Uterus (tissue), 3 donors: ENCODE measurements at regions not wholly inside any gene's neighbourhood (a gene's known extent, or its start where the extent isn't known, plus 50 kb on each side); places are given as distances from the start of the nearest gene placed in this dataset.
"Not testable (repeated sequence)": the region's sequence is repeated elsewhere in the genome, so short reads cannot be mapped to it uniquely, and the experiment has no call there.

ENCODE experiments used
- DNase-seq, 2 donors: peaks; one replicate each; pipeline ENCODE4 v3.0.0-alpha.2; 2019 to 2020
- H3K27ac ChIP-seq, 2 donors: fragments of 200-600 bp; sonication (generic); 1 replicate in 1 of 2; 2 replicates in 1 of 2; pipeline ENCODE4 v1.5.1; 2016 to 2018
- H3K27me3 ChIP-seq, 2 donors: fragments of 200-600 bp; sonication (generic); one replicate each; pipeline ENCODE4 v1.5.1; 2018 to 2019; ENCODE audit warnings: control low read depth in 1 of 2
- H3K36me3 ChIP-seq, 2 donors: fragments of 200-600 bp; sonication (generic); one replicate each; pipeline ENCODE4 v1.5.1; 2019; ENCODE audit warnings: control low read depth in 1 of 2
- H3K4me1 ChIP-seq, 2 donors: fragments of 200-600 bp; sonication (generic); one replicate each; pipeline ENCODE4 v1.5.1; 2018 to 2019; ENCODE audit warnings: control low read depth in 1 of 2
- H3K4me3 ChIP-seq, 2 donors: fragments of 200-600 bp; sonication (generic); 1 replicate in 1 of 2; 2 replicates in 1 of 2; pipeline ENCODE4 v1.5.1; 2018 to 2019; ENCODE audit warnings: mild to moderate bottlenecking in 1 of 2
- H3K9me3 ChIP-seq, 2 donors: fragments of 200-600 bp; sonication (generic); one replicate each; pipeline ENCODE4 v1.5.1; 2019; ENCODE audit warnings: control low read depth in 1 of 2
- POLR2A ChIP-seq, 2 donors: fragments of 450-650 bp; IDR thresholded peaks; one replicate each; pipeline ENCODE4 v1.6.1; 2016; ENCODE audit warnings: antibody characterized with exemption in 2 of 2, mild to moderate bottlenecking in 1 of 2, moderate library complexity in 1 of 2
- intact Hi-C: fragments of 100-400 bp; cut with DNase I; formaldehyde crosslinking; loops from one replicate; pipeline ENCODE4 v1.15.1; 2023; ENCODE audit warnings: low total_unique reads
- TF ChIP-seq, protein P1 (sequence below), 4 experiments: fragments of 200-600 bp in 2 of 4; fragments of 450-650 bp in 2 of 4; sonication (generic) in 2 of 4; IDR thresholded peaks; one replicate each; pipeline ENCODE4 v1.5.1; 2016 to 2019; ENCODE audit warnings: antibody characterized with exemption in 4 of 4, mild to moderate bottlenecking in 2 of 4, moderate library complexity in 1 of 4
- donor health status: DM: yes; HTN: yes; CAD: no.

DNA sequence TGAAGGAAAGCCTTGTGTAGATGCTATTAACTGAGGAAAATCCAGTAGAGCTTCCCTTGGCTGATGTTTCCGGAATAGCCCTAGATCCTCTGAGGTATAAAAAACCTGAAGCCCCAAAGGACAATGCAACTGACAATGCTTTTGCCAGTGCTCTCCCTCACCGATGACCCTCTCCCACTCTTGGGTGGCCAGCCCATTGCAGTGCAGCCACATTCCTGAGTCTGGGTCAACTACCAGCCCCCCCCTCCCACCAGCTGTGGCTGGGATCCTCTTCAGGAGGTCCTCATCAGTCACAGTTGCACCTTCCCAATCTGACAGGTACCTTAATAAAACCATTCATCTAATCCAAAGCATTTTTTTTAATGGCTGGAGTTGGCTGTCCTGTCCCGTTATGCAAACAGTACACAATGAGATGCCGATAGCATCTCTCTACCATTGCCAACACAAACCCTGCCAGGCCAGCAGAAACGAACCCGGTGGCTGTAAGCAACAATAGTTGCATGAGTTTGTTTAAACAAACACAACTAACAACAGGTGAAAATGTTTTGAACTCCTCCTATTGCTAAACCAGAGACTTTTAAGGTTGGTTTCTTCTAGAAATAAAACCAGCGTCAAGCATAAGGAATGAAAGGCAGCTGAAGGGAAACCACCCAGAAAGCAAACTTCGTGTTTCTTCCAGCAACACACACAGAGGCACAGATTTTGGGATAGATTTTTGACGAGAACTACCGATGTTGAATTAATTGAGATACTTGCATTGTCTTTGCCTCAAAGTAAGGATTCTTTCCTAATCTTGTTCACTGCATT is 128.3 kb upstream of the ARHGEF3 start:
- Histone ChIP-seq H3K36me3 (no peaks in the 10 kb centered on the region), H3K27me3 (no peaks in the 10 kb centered on the region), H3K9me3 (no peaks in the 10 kb centered on the region), H3K4me1 (peaks cover 3 to 35% of the 10 kb centered on the region in 2 donors), H3K4me3 (no peak overlapping the region), H3K27ac (peak overlapping the region; percentile 60 to 83)
- intact Hi-C loops, result no loop called here
- DNase-seq, result no peak
- TF ChIP-seq, protein P1, sequence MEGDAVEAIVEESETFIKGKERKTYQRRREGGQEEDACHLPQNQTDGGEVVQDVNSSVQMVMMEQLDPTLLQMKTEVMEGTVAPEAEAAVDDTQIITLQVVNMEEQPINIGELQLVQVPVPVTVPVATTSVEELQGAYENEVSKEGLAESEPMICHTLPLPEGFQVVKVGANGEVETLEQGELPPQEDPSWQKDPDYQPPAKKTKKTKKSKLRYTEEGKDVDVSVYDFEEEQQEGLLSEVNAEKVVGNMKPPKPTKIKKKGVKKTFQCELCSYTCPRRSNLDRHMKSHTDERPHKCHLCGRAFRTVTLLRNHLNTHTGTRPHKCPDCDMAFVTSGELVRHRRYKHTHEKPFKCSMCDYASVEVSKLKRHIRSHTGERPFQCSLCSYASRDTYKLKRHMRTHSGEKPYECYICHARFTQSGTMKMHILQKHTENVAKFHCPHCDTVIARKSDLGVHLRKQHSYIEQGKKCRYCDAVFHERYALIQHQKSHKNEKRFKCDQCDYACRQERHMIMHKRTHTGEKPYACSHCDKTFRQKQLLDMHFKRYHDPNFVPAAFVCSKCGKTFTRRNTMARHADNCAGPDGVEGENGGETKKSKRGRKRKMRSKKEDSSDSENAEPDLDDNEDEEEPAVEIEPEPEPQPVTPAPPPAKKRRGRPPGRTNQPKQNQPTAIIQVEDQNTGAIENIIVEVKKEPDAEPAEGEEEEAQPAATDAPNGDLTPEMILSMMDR (IDR thresholded peaks at IDR 0.05), result no peak
- TF ChIP-seq POLR2A (IDR thresholded peaks at IDR 0.05), result no peak

DNA sequence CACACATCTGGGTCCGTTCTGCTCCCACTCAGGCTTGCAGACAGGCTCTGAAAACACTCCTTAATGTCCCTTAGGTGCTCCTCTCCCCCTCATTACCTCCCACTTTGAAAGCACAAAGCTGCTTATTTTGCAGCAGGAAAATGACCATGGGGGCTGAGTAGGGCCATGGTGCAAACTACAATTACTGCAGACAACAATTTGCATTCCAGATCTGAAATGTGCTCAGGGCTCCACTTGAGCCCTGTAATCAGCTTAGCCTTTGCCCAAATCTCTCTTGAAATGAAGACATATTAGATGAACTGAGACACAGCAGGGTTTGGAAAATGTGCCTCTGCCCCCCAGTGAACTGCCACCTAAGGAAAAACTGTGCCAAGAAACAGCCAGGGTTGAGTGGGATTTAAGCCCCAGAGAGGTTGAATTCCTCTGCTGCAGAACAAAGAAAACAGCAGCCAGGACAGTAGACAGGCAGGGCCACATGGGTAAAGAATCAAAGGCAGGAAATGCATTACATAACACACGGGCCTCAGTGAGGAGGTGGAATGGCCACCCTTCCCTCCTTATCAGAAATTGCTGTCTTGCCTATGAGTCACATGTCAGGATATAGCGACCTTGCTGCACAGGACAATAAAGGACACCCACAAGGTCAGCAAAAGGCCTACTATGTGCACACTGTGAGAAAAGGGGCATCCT is 126.8 kb upstream of the ARHGEF3 start:
- H3K27me3 ChIP-seq, result no peaks in the 10 kb centered on the region
- peak overlapping the region; percentile 10 to 83 for H3K27ac ChIP-seq
- H3K9me3 ChIP-seq, result no peaks in the 10 kb centered on the region
- no peak overlapping the region for H3K4me3 ChIP-seq
- intact Hi-C loops, result no loop called here
- H3K4me1 ChIP-seq, result peaks cover 12 to 35% of the 10 kb centered on the region in 2 donors
- DNase-seq, result no peak
- no peak for TF ChIP-seq POLR2A (IDR thresholded peaks at IDR 0.05)
- H3K36me3 ChIP-seq, result no peaks in the 10 kb centered on the region

DNA sequence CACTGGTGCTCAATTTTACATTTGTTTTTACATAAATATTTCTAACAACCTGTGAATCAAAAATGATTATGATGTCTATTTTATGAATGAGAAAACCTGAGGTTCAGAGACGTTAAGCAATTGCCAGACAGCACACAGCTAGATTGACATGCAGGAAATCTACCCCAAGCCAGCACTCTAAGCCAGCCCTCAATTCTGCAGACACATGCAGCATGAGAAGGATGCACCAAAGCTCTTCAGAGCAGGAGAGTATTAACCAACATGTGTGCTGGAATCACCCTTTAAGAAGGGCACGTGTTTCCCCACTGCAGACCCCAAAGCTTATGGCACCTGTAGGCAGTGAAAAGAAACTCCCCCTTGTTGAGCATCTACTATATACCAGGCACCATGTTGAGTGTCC is 126.1 kb upstream of the ARHGEF3 start:
- DNase-seq, result no peak
- H3K4me3 ChIP-seq, result no peak overlapping the region
- no peaks in the 10 kb centered on the region for H3K27me3 ChIP-seq
- no peaks in the 10 kb centered on the region for H3K36me3 ChIP-seq
- intact Hi-C loops, result no loop called here
- no peaks in the 10 kb centered on the region for H3K9me3 ChIP-seq
- TF ChIP-seq, protein P1 (IDR thresholded peaks at IDR 0.05), result no peak
- TF ChIP-seq POLR2A (IDR thresholded peaks at IDR 0.05), result no peak
- H3K4me1 ChIP-seq, result peaks cover 12 to 35% of the 10 kb centered on the region in 2 donors
- H3K27ac ChIP-seq, result peak overlapping the region; percentile 9 to 83

DNA sequence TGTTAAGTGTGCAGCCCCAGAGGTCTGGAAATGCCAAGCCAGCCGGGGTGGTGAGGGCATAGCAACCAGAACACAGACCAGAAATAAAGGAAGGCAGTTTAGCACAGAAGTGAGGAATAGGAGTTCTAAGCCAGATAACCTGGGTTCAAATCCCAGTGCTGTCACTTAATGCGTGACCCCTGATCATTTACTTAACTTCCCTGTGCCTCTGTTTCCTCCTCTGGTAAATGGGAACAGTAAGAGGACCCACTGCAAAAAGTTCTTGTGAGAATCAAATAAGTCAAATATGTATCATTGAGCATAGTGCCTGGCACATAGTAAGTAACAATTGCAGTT is 125.2 kb upstream of the ARHGEF3 start:
- H3K27ac ChIP-seq, result peak overlapping the region; percentile 53 to 83
- H3K36me3 ChIP-seq, result no peaks in the 10 kb centered on the region
- intact Hi-C loops, result no loop called here
- H3K9me3 ChIP-seq, result no peaks in the 10 kb centered on the region
- no peak overlapping the region for H3K4me3 ChIP-seq
- peaks cover 12 to 35% of the 10 kb centered on the region in 2 donors for H3K4me1 ChIP-seq
- H3K27me3 ChIP-seq, result no peaks in the 10 kb centered on the region
- no peak for DNase-seq
- TF ChIP-seq, protein P1 (IDR thresholded peaks at IDR 0.05), result no peak
- TF ChIP-seq POLR2A (IDR thresholded peaks at IDR 0.05), result no peak

DNA sequence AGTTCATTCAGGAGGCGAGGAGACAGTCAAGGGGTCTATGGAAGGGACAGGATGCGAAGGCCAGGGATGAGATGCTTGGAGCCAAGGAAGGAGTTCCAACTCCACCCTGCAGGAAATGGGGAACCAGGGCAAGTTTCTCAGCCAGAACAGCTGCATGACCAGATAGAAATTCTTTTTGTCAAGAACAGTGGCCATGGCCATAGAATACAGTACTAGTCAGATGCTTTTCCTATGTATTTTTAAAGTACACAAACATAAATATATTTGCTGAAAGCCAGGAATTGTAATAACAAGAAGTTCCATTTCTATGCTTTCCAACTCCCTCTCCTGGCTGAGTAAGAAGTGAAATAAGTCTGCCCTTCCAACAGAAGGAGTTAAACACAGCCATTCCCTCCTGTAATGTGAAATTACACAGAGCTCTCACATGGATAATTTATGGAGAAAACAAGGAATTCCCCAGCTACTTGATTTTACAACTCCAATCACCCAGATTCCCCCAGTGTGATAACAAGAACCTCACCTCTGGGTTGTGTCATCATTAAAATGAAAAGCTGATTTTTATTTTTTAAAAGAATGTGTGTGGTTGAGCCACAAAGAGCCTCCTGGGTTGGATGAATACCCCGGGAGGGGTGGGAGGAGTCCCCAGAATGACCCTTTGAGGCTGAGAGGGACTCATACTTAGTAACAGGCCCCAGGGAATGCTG is 124.6 kb upstream of the ARHGEF3 start:
- TF ChIP-seq, protein P1 (IDR thresholded peaks at IDR 0.05), result peak in 2 of 4 experiments; percentile 19 to 21
- TF ChIP-seq POLR2A (IDR thresholded peaks at IDR 0.05), result no peak
- Histone ChIP-seq H3K4me3 (no peak overlapping the region), H3K27ac (peak overlapping the region; percentile 53 to 83), H3K9me3 (no peaks in the 10 kb centered on the region), H3K4me1 (peaks cover 12 to 36% of the 10 kb centered on the region in 2 donors), H3K36me3 (no peaks in the 10 kb centered on the region), H3K27me3 (no peaks in the 10 kb centered on the region)
- DNase-seq, result peak; percentile 31 to 46
- intact Hi-C loops, result no loop called here

DNA sequence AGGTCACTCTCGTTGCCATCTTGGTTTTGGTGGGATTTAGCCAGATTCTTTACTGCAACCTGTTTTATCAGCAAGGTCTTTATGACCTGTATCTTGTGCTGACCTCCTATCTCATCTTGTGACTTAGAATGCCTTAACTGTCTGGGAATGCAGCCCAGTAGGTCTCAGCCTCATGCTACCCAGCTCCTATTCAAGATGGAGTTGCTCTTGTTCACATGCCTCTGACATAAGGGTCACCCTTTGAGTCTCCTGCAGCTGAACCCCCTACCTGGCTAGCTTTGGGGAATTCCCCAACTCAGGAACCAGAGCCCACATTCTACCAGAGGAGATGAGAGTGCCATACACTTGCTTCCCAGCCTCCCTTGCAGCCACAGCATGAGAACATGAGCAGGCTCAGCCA is 123.0 kb upstream of the ARHGEF3 start:
- Histone ChIP-seq H3K4me1 (peaks cover 15 to 30% of the 10 kb centered on the region in 2 donors), H3K27ac (peak overlapping the region; percentile 68 to 83)
- H3K27me3 ChIP-seq, intact Hi-C loops, H3K9me3 ChIP-seq, H3K36me3 ChIP-seq, DNase-seq, H3K4me3 ChIP-seq: not testable (repeated sequence)
